HuH-7 (cell line): ENCODE measurements at regions not wholly inside any gene's neighbourhood (a gene's known extent, or its start where the extent isn't known, plus 50 kb on each side); places are given as distances from the start of the nearest gene placed in this dataset.

Source experiments
- DNase-seq: peaks from one replicate; pipeline ENCODE4 v3.0.0; 2011; ENCODE audit warnings: low spot score

DNA sequence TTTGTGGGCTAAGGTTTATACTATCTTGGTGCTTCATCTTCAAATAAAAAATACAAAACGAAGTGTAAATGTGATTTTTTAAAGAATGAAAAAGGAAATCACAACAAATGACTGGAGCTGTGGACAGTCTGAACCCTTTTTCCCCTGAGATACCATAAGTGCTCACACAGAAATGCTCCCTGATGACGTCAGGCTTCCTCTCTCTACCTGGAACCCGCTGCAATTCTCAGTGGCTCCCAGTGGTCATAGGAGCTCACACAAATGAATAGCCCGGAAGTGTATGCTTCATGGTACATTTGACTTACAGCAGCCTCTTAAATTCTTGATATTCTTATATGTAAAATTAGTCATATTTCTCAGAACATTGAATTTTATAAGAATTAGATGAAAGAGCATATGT, 249.7 kb upstream of the GYPC start:
- DNase-seq, result no peak

DNA sequence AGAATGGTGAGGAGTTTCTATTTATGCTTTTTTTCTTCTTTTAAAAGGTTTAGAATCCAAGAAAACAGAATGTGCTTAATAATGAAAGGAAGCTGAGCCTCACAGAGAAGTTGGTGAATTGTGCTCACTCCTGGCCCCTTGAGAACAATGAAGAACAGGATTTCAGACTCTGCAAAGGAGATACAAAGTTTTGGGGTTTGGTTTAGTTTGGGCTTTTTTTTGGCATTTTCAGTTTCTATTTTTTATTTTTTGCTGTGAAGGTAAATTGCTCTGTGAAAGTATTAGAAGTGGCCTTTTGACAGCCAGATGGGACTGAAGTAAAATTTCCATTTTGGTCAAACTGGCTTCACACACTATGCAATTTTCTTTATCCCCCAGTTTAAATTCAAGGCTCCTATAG, 247.3 kb upstream of the GYPC start:
- DNase-seq, result no peak

DNA sequence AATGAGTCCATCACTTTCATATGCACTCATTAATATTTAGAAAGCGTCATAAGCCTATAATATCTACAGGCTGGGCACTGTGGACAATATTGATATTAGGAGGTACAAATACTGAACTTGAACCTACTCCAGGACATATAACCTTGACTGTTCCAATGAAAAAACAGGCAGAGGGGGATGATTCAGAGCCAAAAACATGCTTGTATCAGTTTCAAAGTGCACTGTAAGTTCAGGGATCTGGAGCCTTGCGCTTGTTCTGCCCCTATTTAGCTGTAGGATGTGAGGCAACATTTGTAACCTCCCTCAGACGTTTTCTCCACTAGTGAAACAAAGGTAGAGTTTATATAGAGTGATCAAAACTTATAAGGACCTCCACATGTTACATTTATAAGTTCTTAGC, 246.1 kb upstream of the GYPC start:
- no peak for DNase-seq

DNA sequence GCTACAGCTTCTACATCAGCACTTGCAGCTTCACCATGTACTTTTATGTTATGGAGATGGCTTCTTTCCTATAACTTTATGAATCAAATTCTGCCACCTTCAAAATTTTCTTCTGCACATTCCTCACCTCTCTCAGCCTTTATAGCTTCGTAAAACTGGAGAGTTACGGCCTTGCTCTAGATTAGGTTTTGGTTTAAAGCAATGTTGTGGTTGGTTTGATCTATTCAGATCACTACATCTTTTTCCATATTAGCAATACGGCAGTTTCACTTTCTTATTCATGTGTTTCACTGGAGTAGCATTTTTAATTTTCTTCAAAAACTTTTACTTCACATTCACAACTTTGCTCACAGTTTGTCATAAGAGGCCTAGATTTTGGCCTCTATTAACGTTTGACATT, 242.9 kb upstream of the GYPC start:
- no peak for DNase-seq

DNA sequence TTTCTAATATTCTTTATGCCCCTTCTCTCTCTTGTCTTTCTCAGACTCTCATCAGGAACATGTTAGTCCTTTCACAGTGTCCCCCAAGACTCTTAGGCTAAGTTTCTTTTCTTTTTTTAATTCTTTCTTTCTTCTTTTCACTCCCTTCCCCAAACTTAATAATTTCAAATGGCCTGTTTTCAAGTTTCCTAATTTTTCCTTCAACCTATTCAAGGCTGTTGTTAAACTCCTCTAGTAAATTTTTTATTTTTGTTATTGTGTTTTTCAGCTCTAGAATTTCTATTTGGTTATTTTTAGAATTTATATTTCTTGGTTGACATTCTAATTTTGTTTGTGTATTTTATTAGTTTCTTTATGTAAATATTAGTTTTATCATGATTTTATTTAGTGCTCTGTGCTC, 236.6 kb upstream of the GYPC start:
- no peak for DNase-seq

DNA sequence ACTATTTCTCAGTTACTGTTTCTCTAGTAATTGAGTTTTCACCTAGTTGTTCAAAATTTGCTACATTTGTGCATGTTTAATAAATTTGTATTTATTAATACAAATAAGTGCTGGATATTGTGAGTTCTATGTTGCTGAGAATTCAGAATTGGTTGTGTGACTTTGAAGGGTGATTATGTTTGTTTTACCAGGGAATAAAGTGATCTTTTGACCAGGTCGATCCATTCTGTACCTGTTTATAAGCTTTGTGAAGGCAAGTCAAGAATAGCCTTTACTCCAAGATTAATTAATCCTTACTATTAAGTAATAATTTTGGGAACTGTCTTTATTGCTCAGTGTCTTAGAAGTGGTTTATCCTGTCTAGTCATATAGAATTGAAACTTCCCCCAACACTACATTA, 230.0 kb upstream of the GYPC start:
- DNase-seq, result no peak

DNA sequence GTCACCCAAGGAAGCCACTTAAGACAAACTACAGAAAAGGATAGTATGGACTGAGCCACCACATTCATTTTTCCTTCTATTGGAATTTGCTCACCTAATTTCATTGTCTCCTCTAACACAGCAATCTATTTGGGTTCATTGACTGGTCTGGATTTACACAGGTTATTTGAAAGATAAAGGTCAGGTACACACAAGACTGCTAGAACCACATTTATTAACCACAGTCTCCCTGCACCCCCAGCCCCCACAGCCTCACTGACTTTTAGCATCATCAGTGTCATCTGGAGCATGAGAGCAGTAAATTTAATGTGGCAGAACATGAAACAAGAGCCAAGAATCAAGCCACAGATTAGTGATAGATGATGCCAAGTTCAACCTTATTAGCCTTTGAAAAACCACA, 226.9 kb upstream of the GYPC start:
- no peak for DNase-seq

DNA sequence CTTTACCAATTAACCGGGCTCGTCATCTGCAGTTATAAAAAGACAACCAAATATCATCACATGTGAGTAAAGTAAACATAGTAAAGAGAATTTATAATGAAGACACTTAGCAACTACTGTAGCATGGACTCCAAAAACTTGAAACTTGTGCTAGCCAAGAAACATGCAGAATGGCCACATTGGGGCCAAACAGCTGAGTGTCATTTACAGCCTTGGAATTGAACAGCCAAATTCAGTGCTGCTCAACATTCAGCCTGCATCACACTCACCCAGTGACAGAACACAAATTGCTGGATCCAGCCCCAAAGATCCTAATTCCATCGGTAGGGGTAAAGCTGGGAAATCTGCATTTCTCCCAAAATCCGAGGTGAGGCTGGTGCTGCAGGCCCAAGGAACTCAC, 224.8 kb upstream of the GYPC start:
- no peak for DNase-seq

DNA sequence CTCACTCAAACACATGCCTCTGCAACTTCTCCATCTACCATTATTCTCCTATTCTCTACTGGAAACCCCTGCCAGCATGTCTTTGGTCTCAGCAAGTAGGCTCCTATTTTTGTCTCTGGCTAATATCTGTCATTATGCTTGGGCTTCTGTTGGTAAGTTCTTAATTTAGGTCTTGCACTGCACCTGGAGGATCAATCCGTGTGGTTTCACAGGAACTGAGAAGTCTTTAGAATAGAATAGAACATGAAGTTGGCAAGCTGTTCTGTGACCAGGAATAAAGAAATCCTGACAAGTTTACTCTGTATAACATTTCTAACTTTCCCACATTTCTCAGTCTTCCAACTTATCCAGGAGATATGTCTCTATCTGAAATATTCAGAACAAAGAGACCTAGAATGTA, 219.5 kb upstream of the GYPC start:
- no peak for DNase-seq

DNA sequence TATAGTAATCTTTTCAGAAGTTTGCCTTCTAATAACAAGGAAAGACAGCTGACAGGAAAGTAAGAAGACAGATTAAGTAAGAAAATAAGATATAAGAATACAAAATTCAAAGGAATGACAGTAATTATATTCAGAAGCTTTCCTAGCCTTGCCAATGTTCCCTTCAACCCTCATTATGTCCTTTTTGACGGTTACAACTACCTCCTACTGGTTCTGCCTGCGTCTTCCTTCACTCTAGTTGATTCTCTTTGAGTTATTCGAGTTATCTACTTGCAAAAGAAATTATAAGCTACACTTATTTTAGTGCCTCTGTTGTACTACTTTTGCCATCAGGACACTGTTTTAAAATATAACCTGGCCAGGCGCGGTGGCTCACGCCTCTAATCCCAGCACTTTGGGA, 218.9 kb upstream of the GYPC start:
- DNase-seq, result no peak

DNA sequence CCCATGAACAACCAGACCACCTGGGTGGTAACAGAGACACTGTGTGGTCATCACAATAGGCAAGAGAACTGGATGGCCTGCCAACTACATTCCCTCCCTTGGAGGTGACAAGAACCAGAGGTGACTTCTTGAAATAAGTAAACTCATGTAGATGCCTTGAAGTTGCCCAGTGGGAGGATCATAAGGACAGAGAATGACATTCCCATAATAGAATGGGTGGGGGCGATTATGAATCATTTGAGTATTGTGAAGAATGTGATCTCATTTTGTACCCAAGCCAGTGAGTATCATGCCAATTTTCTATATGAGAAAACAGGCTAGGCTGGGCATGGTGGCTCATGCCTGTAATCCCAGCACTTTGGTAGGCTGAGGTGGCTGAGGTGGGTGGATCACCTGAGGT, 211.4 kb upstream of the GYPC start:
- no peak for DNase-seq

DNA sequence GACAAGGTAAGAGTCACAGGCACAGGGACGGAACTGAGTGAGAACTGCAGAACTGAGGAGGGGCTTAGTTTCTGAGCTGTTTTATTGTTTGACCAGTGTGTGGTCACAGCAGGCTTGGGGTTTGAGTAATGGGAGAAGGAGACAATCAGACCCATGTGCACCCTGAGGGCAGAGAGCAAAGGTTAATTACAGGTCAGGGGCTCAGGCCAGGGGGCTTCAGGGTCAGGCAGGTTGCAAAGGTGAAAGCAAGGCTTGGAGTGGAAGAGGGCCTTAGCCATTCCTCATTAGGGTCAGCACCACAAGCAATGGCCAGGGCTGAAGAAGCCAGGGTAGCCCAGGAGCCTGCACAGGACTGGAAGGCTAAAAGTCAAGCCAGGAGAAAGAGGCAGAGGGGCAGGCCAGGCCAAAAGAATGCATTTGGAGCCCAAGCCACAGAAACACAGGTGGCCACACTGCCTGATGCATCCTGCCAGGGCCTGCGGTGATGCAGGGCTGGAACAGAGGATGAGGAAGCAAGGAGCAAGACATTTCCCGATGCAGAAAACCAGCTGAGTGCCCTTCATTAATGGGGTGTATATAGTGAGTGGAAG, 209.8 kb upstream of the GYPC start:
- no peak for DNase-seq

DNA sequence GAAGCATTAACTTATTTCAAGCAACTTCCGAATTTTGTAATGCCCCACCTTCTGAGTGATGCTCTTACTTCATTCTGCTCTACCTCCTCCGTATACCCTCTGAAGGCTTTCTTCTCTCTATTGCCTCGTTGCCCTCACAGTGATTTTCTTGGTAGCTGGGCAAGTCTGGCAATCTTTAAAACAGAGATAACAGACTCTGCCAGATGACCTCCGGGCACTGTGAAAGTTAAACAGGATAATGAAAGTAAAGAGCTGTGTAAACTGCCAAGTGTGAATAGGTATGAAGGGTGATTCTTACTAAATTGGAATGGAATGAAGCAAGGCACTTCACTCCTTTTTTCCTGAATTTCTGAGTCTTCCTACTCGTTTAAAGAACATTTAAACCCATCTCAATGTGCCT, 207.3 kb upstream of the GYPC start:
- DNase-seq, result no peak

DNA sequence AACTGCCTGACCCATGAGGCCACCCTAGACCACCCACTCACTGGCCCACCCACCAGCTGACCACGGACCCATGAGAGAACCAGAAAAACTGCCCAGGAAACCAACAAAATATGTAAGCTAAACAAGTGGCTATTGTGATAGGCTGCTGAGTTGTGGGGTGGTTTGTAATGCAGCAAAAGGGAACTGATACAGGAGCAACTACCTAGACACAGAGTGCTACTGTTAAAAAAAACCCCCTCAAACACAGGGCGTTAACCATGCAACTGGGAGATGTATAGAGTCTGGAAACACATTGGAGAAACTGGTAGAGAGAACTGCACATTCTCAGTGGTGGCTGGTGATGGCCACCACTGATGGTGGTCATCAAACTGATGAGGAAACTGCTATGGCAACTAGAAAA, 206.3 kb upstream of the GYPC start:
- no peak for DNase-seq

DNA sequence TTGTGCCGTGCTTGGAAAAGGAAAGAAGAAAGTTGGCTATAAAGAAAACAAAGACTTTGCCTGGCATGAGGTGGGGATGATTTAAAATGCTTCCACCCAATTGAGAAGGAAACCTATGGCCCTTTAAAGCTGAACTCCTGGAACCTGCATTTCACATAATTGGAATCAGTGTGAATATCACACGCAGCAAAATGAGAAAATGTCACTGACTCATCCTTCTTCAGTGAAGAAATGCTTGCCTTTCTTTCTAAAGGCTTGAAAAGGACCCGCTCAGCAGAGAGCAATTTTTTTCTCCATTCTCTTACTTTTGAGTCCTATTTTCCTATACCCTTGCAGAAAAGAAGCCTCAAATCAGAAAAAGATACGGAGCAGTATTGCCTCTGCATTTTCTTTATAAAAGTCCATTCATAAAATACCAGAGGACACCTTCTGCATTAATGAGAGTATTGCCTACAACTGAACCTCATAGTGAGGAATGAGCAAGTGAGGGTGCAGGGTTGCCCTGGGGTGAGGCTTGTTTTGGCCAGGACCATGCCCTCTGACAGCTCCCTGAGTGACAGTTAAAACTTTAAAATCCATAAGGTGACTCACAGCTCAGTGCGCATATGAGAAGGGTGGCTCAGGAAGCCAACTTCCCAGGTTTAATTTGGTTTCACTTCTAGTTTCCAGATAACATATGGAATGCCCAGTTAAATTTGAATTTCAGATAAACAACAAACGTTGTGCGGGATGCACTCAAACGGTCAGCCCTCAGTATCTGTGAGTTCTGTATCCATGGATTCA, 191.9 kb upstream of the GYPC start:
- DNase-seq, result no peak

DNA sequence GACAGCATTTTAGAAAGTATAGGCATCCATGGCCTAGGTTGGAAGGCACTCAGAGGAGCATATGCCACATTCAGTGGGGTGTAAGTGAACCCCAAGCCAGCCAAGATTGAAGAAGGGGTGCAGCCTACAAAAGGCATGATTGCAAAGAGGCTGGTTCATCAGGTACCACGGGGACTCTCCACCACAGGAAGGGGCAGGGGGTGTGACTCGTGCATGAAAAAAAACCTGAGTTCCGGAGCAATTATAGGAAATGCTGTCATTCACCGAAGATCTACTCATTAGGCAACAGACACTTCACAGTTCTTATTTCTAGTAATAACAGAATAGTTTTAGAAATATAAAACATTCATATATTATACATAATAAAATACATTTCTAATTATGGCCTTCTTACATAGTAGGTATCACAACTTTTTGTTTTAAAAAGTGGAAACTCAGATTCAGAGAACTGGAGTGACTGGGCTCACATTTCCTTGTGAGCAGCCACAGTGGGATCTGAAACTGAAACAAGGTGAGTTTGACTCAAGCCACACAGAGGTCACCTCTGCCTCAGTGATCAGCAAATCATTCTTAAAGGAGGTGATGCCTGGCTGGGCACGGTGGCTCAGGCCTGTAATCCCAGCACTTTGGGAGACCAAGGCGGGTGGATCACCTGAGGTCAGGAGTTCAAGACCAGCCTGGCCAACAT, 188.4 kb upstream of the GYPC start:
- DNase-seq, result no peak

DNA sequence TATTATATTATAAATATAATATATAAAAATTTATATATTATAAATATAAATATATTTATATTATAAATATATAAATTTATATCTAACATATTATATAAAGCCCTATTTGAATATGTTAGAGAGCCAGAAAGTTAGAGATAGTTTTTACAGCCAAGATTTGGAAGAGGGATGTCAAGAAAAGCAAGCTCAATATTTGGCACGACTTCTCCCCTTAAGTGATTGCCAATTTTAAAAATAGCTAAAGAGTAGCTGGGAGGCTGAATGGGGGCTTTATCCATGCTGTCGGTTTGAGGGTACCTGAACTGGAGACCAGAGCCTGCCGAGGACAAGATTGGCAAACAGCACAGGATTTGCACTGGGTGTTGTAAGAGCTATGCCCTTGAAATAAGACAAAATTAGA, 180.9 kb upstream of the GYPC start:
- DNase-seq, result no peak

DNA sequence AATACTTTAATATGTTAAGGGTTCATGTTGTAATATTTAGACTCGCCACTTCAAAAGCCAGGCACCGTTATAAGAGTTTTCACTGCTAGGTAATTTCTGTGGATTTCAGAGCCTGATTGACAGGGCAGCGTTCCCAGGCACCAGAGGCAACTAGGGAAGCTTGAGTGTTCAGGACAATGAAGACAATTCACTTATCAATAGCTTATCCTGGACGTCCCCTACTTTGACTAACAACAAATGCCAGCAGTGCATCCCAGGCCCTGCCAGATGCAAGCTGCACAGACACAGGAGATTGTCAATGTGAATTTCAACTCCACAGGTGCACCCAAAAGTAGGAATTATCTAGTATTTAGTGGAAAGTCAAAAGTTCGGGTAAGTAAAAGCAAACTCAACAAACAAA, 179.3 kb upstream of the GYPC start:
- DNase-seq, result no peak

DNA sequence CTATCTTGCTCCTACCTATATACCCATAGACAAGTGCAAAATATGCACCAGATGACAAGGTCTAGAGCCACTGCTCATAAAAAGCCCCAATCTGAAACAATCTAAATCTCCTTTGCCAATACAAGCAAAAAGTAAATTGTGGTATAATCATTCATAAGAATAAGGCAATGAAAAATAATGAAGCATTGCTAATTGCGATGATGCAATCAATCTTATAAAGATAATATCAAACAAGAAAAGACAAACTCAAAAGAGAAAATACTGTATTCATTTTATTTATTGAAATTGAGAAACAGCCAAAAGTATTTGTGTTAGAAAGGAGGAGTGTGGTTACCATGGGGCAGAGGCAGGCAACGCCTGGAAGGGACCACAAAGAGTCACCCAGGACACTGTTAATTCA, 175.9 kb upstream of the GYPC start:
- DNase-seq, result no peak

DNA sequence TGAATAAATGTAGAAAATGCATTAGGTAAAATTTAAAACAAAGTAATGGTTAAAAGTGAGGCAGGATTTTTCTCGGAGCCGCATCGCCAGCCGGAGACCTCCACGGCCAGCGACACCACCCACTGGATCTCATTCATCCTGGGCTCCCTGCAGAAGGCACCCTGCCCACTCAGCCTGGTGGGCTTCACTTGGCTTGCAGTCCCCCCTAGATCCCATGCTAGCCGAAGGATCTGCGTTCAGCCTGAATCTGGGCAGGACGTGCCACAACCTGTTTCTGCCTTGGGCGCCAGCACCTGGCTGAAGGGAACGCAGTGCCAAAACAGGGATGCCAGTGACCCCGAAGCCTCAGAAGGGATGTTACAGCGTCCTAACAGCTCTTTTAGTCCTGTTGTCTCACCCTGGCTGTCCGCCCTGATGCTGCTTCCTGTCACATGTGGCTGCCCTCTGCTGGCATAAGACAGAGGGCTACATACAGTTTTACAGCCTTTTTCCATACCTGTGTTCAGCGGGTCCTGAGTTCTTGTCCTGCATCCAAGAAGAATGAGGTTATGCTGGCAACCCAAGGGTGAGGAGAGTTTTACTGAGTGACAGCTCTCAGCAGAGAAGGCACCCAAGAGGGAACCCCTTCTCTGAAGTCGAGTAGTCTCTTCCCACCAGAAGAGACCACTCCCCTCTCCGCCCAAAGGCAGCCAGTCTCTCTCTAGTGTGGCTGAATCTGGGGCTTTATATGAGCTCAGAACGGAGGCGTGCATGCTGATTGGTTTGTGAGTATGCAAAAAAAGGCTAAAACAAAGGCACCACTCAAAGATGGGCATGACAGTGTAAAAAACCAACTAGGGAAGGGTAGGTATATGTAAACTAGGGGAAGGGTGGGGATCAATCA, 173.1 kb upstream of the GYPC start:
- DNase-seq, result peak; percentile 8

DNA sequence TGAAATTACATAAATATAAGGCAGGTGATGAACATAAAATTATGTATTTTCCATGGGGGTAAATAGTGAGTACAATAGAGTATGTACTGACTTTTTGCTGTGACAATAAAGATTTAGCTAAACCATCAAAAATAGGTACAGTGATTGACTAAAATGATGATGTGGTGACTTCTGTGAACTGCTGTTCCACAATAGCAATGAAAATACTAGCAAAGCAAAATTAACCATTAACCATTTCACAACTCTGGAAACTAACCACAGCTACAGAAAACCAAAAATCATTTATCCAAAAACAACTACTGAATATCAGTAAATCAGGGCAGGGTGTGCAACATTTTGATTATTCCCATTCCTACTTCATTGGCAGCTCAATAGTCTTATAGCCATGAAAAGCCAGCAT, 161.4 kb upstream of the GYPC start:
- no peak for DNase-seq

DNA sequence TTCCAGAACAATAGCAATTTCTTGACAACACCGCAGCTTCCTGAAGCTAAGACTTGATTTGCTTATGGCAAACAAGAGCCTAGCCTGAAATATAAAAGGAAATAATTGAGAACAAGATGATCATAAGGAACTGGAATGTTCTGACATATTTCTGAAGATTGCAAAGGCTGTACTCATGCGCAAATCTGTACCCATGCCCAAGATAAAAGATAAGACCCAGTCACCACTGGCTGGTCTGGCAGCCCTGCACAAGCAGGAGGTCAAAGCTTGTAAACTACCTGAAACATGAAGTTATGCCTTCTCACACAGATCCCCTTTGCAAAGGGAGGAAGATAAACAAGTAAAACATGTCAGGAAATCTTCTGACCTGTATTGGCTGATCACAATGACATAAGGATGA, 160.8 kb upstream of the GYPC start:
- no peak for DNase-seq

DNA sequence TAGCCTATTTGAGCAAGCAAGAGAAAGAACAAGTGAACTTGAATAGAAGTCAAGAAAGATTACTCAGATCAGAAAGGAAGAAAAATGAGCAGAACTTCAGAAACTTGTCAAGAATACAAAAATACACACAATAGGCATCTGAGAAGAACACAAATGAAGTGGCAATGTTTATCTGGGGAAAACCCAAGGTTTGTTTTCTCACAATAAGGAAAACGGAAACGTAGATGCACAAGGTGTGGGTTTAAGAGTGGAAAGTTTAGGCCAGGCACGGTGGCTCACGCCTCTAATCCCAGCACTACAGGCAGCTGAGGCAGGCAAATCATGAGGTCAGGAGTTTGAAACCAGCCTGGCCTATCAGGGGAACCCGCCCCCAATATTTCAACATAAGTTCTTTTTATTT, 159.5 kb upstream of the GYPC start:
- no peak for DNase-seq
